ENCODE measurements at regions not wholly inside any gene's neighbourhood (a gene's known extent, or its start where the extent isn't known, plus 50 kb on each side); places are given as distances from the start of the nearest gene placed in this dataset.

DNA sequence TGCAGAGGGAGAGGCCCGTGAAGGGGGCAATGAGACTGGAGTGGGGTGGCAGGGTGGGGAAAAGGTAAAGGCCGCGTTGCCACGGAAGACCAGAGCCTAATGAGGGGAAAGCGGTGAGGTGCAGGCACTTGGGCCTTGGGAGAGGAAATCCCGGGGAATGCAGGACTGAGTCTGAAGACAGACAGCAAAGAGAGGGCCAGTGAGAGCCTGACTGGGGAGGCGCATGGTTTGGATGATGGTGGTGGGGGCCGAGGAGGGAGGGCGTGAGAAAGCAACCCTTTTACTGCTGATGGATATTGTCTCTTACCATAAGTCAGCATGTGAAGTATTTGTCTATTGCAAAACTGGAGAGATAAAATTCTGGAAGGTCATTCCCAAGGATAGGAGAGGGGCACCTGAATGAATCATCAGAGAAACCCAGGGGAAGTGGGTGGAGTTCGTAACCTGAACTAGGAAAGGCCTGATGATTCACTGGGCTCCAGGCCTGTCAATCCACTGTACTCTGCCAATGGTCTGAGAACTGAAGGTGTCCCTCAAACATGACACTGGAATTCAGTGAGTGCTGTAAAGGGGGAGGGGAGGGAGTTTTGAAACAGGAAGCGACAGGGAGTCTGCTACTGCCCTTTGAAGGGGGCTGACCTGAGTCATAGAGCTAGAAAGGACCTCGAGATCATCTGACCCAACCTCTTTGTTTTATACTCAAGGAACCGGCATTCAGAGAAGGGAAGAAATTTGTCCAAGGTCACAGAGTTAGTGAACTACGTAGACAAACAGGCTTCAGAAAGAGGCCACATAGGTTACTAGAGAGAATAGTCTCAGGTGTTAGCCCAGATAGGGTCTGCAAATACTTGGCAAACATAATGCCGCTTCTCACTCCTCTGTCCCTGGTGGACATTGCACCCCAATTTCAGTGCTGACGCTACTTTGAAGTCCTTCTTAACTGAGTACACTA lies 52.2 kb downstream of the NALF2 start (continued):
- TF ChIP-seq CHD7 (IDR thresholded peaks at IDR 0.05; ENCODE audit: insufficient replicate concordance, low read length): no peak
- TF ChIP-seq CTBP2 (IDR thresholded peaks at IDR 0.05; ENCODE audit: borderline replicate concordance, insufficient read depth, insufficient read length, low read length): no peak
- TF ChIP-seq BCL11A (IDR thresholded peaks at IDR 0.05; ENCODE audit: low read depth in 2 of 2, low read length in 2 of 2): no peak
- TF ChIP-seq POLR2AphosphoS5 (IDR thresholded peaks at IDR 0.05; ENCODE audit: low read depth, low read length): peak; percentile 25; the same call in 1 of the 2 replicates
- no peak for TF ChIP-seq ATF2 (IDR thresholded peaks at IDR 0.05; ENCODE audit: low read length)
- TF ChIP-seq RFX5 (IDR thresholded peaks at IDR 0.05; ENCODE audit: borderline replicate concordance, low read depth, low read length): no peak
- no peak for TF ChIP-seq RBBP5 (IDR thresholded peaks at IDR 0.05; ENCODE audit: borderline replicate concordance, low read depth, low read length)
- no peak for TF ChIP-seq TBP (IDR thresholded peaks at IDR 0.05; ENCODE audit: low read depth, low read length)

All from H1 (cell line).